ENCODE measurements at regions not wholly inside any gene's neighbourhood (a gene's known extent, or its start where the extent isn't known, plus 50 kb on each side); places are given as distances from the start of the nearest gene placed in this dataset.

GRCh38 chr2:108073415-108074072 is 87.2 kb downstream of the SLC5A7 start (continued):
- TF ChIP-seq ELF1 (IDR thresholded peaks at IDR 0.05; ENCODE audit: borderline replicate concordance, low read depth) (no peak), EZH2phosphoT487 (IDR thresholded peaks at IDR 0.05; ENCODE audit: borderline replicate concordance) (no peak), SRF (IDR thresholded peaks at IDR 0.05; ENCODE audit: low read depth) (no peak), POLR2A (IDR thresholded peaks at IDR 0.05; ENCODE audit: borderline replicate concordance, extremely low read depth, insufficient read depth, insufficient read length) (no peak), POLR2AphosphoS5 (IDR thresholded peaks at IDR 0.05; ENCODE audit: low read depth, low read length) (no peak), YY1 (IDR thresholded peaks at IDR 0.05; ENCODE audit: extremely low read depth, insufficient replicate concordance, low read depth, low read length) (no peak)

GRCh38 chr2:108074150-108074549 is 87.8 kb downstream of the SLC5A7 start:
- H3K9me3 ChIP-seq (ENCODE audit: control insufficient read depth in 1 of 2, insufficient read depth in 1 of 2, low read depth in 1 of 2, low read length in 2 of 2) = no peaks in the 10 kb centered on the region
- no peaks in the 10 kb centered on the region for H3K9me2 ChIP-seq (ENCODE audit: insufficient read depth)
- H3K36me3 ChIP-seq (ENCODE audit: control insufficient read depth in 1 of 2, insufficient read depth in 2 of 2, low read length in 2 of 2) = no peaks in the 10 kb centered on the region
- no peaks in the 10 kb centered on the region; the same call in 1 of the 2 replicates for H3K27me3 ChIP-seq (ENCODE audit: insufficient read depth, low read length)
- no peaks in the 10 kb centered on the region for H3K79me2 ChIP-seq (ENCODE audit: insufficient read depth, low read length)
- no peak overlapping the region for H3K27ac ChIP-seq (ENCODE audit: low read depth, low read length)
- DNase-seq (ENCODE audit: low read depth, low spot score) (no peak), ATAC-seq (no peak)
- no TSS peak for BruUV-seq (replicated peaks)
- intact Hi-C loops (cut with micrococcal nuclease) = no loop called here
- no peak overlapping the region for H3K9ac ChIP-seq (ENCODE audit: low read length)
- ChIA-PET POLR2A (no interaction called here), RAD21 (ENCODE audit: low non-redundant PET in 1 of 2, low total read pairs in 2 of 2, uncharacterized antibody in 2 of 2, unreplicated experiment in 2 of 2) (no interaction called here), CTCF (no interaction called here)
- no peak overlapping the region for H2AFZ ChIP-seq (ENCODE audit: low read depth, low read length, poor library complexity, severe bottlenecking)
- no peak overlapping the region for H3K4me3 ChIP-seq (replicated peaks in 1 of 2; ENCODE audit: low read depth in 1 of 2, low read length in 2 of 2)
- no peaks in the 10 kb centered on the region for H4K20me1 ChIP-seq (ENCODE audit: insufficient read depth)
- TF ChIP-seq SP1 (IDR thresholded peaks at IDR 0.05; ENCODE audit: low read depth) (no peak), CBX3 (IDR thresholded peaks at IDR 0.05; ENCODE audit: low read depth) (no peak), RAD21 (IDR thresholded peaks at IDR 0.05; ENCODE audit: low read depth) (no peak), EGR1 (IDR thresholded peaks at IDR 0.05; ENCODE audit: low read depth) (no peak), JUND (IDR thresholded peaks at IDR 0.05) (no peak), ZNF274 (IDR thresholded peaks at IDR 0.05; ENCODE audit: low read depth, low read length) (no peak), MAX (IDR thresholded peaks at IDR 0.05) (no peak), TCF7L2 (IDR thresholded peaks at IDR 0.05; ENCODE audit: borderline replicate concordance, extremely low read depth, insufficient read depth, insufficient read length) (no peak)
- no peaks in the 10 kb centered on the region for H3K4me1 ChIP-seq (ENCODE audit: control insufficient read depth in 1 of 2, insufficient read depth in 2 of 2, low read length in 2 of 2)
- H3K4me2 ChIP-seq (ENCODE audit: low read length) = no peak overlapping the region

Measured in HCT116 (cell line).